Fibroblast of skin of right biceps (primary cell): ENCODE measurements at regions not wholly inside any gene's neighbourhood (a gene's known extent, or its start where the extent isn't known, plus 50 kb on each side); places are given as distances from the start of the nearest gene placed in this dataset.
"Not testable (repeated sequence)": the region's sequence is repeated elsewhere in the genome, so short reads cannot be mapped to it uniquely, and the experiment has no call there.

Source experiments
- DNase-seq: peaks from one replicate; pipeline ENCODE4 v3.0.0-alpha.2; 2013

GRCh38 chr5:52024359-52024758 lies 641.1 kb downstream of the ISL1 start:
- no peak for DNase-seq

- not testable (repeated sequence) for DNase-seq
Measured at GRCh38 chr5:52029836-52030235, 646.6 kb downstream of the ISL1 start.

GRCh38 chr5:52041842-52042241 lies 658.6 kb downstream of the ISL1 start:
- no peak for DNase-seq

GRCh38 chr5:52043137-52043536 lies 659.9 kb downstream of the ISL1 start:
- DNase-seq, result no peak

GRCh38 chr5:52043543-52043942 lies 660.3 kb downstream of the ISL1 start:
- DNase-seq, result no peak

GRCh38 chr5:52051759-52052158 lies 668.5 kb downstream of the ISL1 start:
- DNase-seq, result no peak

- DNase-seq, result no peak
Measured at GRCh38 chr5:52063186-52063585, 679.9 kb downstream of the ISL1 start.

GRCh38 chr5:52065182-52065581 lies 681.9 kb downstream of the ISL1 start:
- no peak for DNase-seq

GRCh38 chr5:52069997-52070396 lies 686.7 kb downstream of the ISL1 start:
- DNase-seq, result no peak

- no peak for DNase-seq
Measured at GRCh38 chr5:52073993-52074689, 690.9 kb downstream of the ISL1 start.

GRCh38 chr5:52077941-52078815 lies 694.9 kb downstream of the ISL1 start:
- DNase-seq, result no peak

GRCh38 chr5:52102311-52102710 lies 685.4 kb upstream of the ITGA1 start:
- DNase-seq, result not testable (repeated sequence)

- no peak for DNase-seq
Measured at GRCh38 chr5:52107210-52107905, 680.4 kb upstream of the ITGA1 start.

GRCh38 chr5:52119768-52120167 lies 667.9 kb upstream of the ITGA1 start:
- DNase-seq, result no peak

GRCh38 chr5:52132053-52132452 lies 655.7 kb upstream of the ITGA1 start:
- DNase-seq, result no peak

GRCh38 chr5:52134013-52134650 lies 653.6 kb upstream of the ITGA1 start:
- no peak for DNase-seq

GRCh38 chr5:52139888-52140615 lies 647.7 kb upstream of the ITGA1 start:
- no peak for DNase-seq

- DNase-seq, result no peak
Measured at GRCh38 chr5:52148679-52149078, 639.0 kb upstream of the ITGA1 start.

- no peak for DNase-seq
Measured at GRCh38 chr5:52150501-52150900, 637.2 kb upstream of the ITGA1 start.

- not testable (repeated sequence) for DNase-seq
Measured at GRCh38 chr5:52156809-52157208, 630.9 kb upstream of the ITGA1 start.

GRCh38 chr5:52165806-52166205 lies 621.9 kb upstream of the ITGA1 start:
- DNase-seq, result not testable (repeated sequence)

- DNase-seq, result no peak
Measured at GRCh38 chr5:52173133-52173532, 614.6 kb upstream of the ITGA1 start.
